ENCODE measurements at regions not wholly inside any gene's neighbourhood (a gene's known extent, or its start where the extent isn't known, plus 50 kb on each side); places are given as distances from the start of the nearest gene placed in this dataset.

GRCh38 chr21:38631206-38631605, 132.9 kb upstream of the ERG start:
- TF ChIP-seq CTCF (IDR thresholded peaks at IDR 0.05; ENCODE audit: low read depth, low read length, poor library complexity, severe bottlenecking), result no peak
- no peak for TF ChIP-seq EZH2phosphoT487 (IDR thresholded peaks at IDR 0.05; ENCODE audit: borderline replicate concordance, low read length)

All from DOHH2 (cell line).